ENCODE measurements at regions not wholly inside any gene's neighbourhood (a gene's known extent, or its start where the extent isn't known, plus 50 kb on each side); places are given as distances from the start of the nearest gene placed in this dataset.

GRCh38 chr1:75984781-75985180, 52.6 kb upstream of the ASB17 start:
- no peak overlapping the region for H3K4me3 Mint-ChIP-seq
- no peak overlapping the region for H3K4me3 ChIP-seq (replicated peaks in 1 of 3; ENCODE audit: low read depth in 2 of 3, low read length in 3 of 3)
- H3K36me3 ChIP-seq (replicated peaks in 1 of 2; ENCODE audit: control insufficient read depth in 1 of 2, insufficient read depth in 2 of 2, low read length in 2 of 2): no peaks in the 10 kb centered on the region
- H2AFZ ChIP-seq (ENCODE audit: insufficient read depth, low read depth, low read length, poor library complexity, severe bottlenecking): no peak overlapping the region
- no peak overlapping the region for H3K27ac Mint-ChIP-seq
- H3K27ac ChIP-seq (ENCODE audit: low read depth in 1 of 2, low read length in 2 of 2): no peak overlapping the region
- no peaks in the 10 kb centered on the region for H3K4me1 ChIP-seq (ENCODE audit: control insufficient read depth in 1 of 2, insufficient read depth in 2 of 2, low read length in 2 of 2)
- H3K9me3 ChIP-seq (replicated peaks in 1 of 2; ENCODE audit: control insufficient read depth in 1 of 2, insufficient read depth in 1 of 2, low read length in 2 of 2): peaks cover 0 to 8% of the 10 kb centered on the region in 2 donors
- H4K20me1 ChIP-seq (ENCODE audit: insufficient read depth, low read length): no peaks in the 10 kb centered on the region
- H3K4me2 ChIP-seq (replicated peaks; ENCODE audit: extremely low read depth, low read length, poor library complexity, severe bottlenecking): no peak overlapping the region
- H3K9me3 Mint-ChIP-seq: peaks cover 3 to 12% (median 9%) of the 10 kb centered on the region in 7 donors
- H3K9ac ChIP-seq (ENCODE audit: insufficient read depth, low read length, poor library complexity, severe bottlenecking): no peak overlapping the region
- H3K79me2 ChIP-seq (ENCODE audit: insufficient read depth, low read length): no peaks in the 10 kb centered on the region
- H3K27me3 ChIP-seq (ENCODE audit: control insufficient read depth in 2 of 2, insufficient read depth in 2 of 2, low read length in 2 of 2): no peaks in the 10 kb centered on the region
- H3K36me3 Mint-ChIP-seq: no peaks in the 10 kb centered on the region
- WGBS (ENCODE audit: insufficient coverage): 67% methylated on average over 3 of the region's 3 CpGs
- intact Hi-C loops (cut with micrococcal nuclease): no loop called here
- H3K4me1 Mint-ChIP-seq: no peaks in the 10 kb centered on the region
- peaks cover 0 to 3% (median 0%) of the 10 kb centered on the region in 3 donors for H3K27me3 Mint-ChIP-seq (ENCODE audit: low read depth in 3 of 3)
- no peak for DNase-seq
- TF ChIP-seq CTCF (IDR thresholded peaks at IDR 0.05): no peak

- Histone ChIP-seq H3K9ac (ENCODE audit: insufficient read depth, low read length, poor library complexity, severe bottlenecking) (no peak overlapping the region), H3K4me1 (ENCODE audit: control insufficient read depth in 1 of 2, insufficient read depth in 2 of 2, low read length in 2 of 2) (no peaks in the 10 kb centered on the region), H3K4me2 (replicated peaks; ENCODE audit: extremely low read depth, low read length, poor library complexity, severe bottlenecking) (no peak overlapping the region), H3K27me3 (ENCODE audit: control insufficient read depth in 2 of 2, insufficient read depth in 2 of 2, low read length in 2 of 2) (no peaks in the 10 kb centered on the region), H3K4me3 (replicated peaks in 1 of 3; ENCODE audit: low read depth in 2 of 3, low read length in 3 of 3) (no peak overlapping the region), H3K79me2 (ENCODE audit: insufficient read depth, low read length) (no peaks in the 10 kb centered on the region), H2AFZ (ENCODE audit: insufficient read depth, low read depth, low read length, poor library complexity, severe bottlenecking) (no peak overlapping the region), H3K9me3 (replicated peaks in 1 of 2; ENCODE audit: control insufficient read depth in 1 of 2, insufficient read depth in 1 of 2, low read length in 2 of 2) (peaks cover 0 to 6% of the 10 kb centered on the region in 2 donors), H3K27ac (ENCODE audit: low read depth in 1 of 2, low read length in 2 of 2) (no peak overlapping the region), H4K20me1 (ENCODE audit: insufficient read depth, low read length) (no peaks in the 10 kb centered on the region), H3K36me3 (replicated peaks in 1 of 2; ENCODE audit: control insufficient read depth in 1 of 2, insufficient read depth in 2 of 2, low read length in 2 of 2) (no peaks in the 10 kb centered on the region)
- Mint-ChIP-seq H3K27me3 (ENCODE audit: low read depth in 3 of 3) (peaks cover 0 to 3% (median 0%) of the 10 kb centered on the region in 3 donors), H3K4me3 (no peak overlapping the region), H3K9me3 (peaks cover 3 to 12% (median 9%) of the 10 kb centered on the region in 7 donors), H3K36me3 (no peaks in the 10 kb centered on the region), H3K27ac (no peak overlapping the region), H3K4me1 (no peaks in the 10 kb centered on the region)
- WGBS (ENCODE audit: insufficient coverage): no CpG with 5 or more reads among the region's 4 CpGs
- DNase-seq: no peak
- no peak for TF ChIP-seq CTCF (IDR thresholded peaks at IDR 0.05)
- intact Hi-C loops (cut with micrococcal nuclease): no loop called here
Observed at GRCh38 chr1:75985827-75986226, 53.6 kb upstream of the ASB17 start.

Data from CD14-positive monocyte (primary cell).